NCI-H2107 (cell line): ENCODE measurements at regions not wholly inside any gene's neighbourhood (a gene's known extent, or its start where the extent isn't known, plus 50 kb on each side); places are given as distances from the start of the nearest gene placed in this dataset.

Source experiments
- DNase-seq: peaks from one replicate; lab custom pipeline; 2025; lab: John Stamatoyannopoulos, UW

DNA sequence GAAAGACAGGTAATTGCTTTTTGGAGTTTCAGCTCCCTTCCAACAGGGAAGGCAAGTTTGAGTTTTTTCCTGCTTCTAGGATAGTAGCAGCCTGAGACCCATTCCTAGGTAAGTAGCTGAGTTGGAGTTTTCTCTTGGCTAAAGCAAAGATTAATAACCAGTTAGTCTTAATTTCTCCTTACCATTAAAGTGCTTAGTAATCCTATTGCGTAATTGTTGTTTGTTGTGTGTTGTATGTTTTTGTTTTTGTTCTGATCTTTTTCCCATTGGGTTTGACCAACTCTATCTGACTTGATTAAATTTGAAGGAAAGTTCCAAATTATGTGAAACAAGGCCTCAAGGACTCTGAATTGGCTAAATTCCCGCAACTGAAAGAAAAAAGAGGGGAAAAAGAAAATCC lies 83.5 kb downstream of the TBX22 start:
- no peak for DNase-seq

DNA sequence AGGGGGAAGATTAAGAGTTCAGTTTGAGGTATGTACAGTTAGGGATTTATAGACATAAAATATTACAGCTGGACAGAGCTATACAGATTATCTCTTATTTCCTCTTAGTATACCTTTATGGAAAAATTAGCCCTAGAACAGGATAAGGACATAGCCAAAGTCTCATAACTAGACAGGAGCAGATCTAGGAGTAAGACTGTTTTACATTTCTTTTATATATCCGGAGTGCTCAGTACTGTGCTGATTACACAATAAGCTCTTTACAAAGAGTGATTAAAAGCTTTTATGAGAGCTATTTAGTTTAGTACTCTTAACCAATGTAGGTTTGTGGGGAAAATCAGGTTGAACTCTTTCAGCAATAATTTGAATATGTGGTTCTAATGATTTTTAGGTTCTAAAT lies 105.8 kb downstream of the TBX22 start:
- DNase-seq = no peak

DNA sequence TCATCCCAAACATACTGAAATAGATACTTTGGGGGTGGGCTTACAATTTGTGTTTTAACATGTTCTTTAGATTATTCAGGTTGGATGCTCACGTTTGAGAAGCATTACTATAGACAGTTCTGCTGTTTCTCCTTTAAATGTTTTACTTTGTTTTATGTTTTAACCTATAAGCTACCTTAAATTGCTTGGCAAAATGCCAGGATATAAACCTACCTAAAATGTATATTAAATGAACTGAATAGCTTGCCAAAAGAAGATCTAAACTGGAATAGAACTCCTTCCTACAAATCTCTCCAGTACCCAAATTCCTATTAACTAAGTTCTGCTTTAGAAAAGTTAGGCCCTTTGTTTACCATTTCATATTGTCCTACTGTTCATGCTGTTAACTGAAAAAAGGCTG lies 124.4 kb downstream of the TBX22 start:
- DNase-seq = no peak

DNA sequence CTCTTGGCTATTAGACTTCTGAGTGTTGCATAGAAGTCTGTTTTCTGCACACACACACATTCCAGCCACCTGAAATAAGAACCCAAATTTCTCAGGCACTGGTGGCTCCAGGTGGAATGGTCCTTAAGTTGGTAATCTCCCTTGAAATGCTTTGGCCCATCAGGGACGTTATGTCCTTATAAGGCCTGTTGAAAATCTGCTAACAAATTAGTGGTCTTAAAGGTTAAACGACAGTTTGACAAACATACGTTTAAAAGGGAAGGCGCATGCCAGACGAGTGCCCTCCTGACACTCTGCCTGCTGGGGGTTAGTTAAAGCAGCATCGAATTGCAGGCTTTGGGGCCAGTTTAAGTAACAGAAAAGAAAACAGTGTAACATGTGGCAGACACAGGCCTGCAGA lies 125.0 kb downstream of the TBX22 start:
- DNase-seq = no peak

DNA sequence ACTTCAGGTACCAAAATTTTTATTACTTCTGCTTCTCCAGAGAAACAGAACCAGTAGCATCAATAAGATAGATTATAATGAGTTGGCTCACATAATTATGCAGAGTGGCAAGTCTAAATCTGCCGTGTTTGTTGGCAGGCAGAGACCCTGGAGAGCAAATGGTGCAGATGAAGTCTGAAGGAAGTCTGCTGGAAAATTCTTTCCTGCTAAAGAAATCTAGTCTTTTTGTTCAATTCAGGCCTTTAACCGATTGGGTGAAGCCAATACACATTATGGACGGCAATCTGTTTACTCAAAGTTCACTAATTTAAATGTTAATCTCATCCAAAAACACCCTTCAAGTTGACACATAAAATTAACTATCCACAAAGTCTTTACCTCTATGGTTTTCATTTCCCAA lies 156.0 kb downstream of the TBX22 start:
- no peak for DNase-seq

DNA sequence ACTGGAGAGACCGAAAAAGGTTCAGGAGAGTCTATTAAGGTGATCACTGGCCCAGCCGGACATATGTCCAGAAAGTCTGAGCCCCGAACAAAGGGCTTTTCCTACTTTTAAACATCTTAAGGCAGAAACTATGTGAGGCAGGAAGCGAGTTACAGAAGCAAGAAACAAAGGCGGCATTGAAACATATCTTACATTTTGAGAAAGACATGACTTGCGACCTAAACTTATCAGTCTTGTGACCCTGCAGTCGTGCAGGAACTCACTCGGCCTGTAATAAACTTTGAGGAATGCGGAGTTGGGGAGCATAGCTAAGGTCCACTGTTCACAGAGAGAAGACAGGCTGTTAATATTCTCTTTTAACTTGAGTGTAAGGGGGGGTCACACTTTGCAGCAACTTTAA lies 158.7 kb downstream of the TBX22 start:
- DNase-seq = no peak

DNA sequence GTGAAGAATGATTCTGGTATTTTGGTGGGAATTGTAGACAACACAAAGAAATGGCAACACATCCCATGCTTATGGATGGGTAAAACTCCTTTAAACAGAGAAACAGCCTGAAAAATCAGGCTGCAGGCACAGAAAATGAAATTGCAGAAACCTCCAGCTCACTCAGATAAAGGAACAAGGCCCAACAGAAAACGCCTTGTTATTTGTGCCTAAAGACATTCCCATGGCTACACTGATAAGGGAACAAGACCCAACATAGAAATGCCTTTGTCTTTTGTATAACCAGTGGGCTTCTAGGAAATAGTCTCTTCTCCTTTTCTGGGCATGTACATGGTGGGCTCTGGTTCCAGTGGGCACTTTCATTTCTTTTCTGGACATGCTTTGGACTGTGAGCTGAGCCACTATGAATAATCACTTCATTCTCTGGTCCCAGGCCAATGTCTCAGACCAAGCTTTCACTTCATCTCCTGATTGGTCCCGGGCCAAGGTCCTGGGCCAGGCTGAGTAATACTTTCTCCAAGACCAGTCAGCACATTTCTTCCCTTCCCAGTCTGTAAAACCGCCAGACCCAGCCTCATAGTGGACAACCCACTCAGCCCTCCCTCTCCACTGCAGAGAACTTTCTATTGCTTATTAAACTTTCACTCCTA lies 160.5 kb downstream of the TBX22 start:
- DNase-seq = no peak

DNA sequence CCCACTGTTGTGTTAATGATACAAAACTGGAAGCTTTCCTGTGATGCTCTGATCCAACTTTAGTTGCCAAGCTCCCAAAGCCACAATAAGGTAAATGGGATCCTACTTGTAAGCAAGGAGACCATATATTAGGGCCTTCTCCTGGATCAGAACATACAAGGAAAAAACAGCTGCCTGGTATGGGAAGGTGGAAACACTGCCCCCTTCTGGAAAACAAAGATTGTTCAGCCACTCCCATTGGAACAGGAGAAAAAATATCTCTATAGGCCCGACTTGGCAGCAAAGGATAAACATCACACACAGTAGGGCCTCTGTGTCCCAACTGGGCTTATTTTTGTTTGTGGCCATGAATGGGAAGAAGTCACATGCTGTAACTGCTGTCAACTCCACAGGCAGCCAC lies 166.5 kb downstream of the TBX22 start:
- DNase-seq = no peak

DNA sequence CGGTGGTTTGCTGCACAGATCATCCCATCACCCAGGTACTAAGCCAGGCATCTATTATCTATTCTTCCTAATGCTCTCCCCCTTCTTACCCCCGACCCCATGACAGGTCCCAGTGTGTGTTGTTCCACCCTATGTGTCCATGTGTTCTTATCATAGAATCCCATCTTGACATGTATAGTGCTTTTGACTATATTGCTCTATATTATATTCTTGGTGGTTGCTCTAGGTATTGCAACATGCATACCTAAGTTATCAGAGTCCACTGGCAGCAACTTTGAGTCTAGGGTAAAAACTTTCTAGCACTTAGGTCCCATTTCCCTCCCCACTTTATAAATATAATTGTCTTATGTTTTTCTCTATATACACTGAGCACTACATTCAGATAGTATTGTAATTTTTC lies 170.3 kb downstream of the TBX22 start:
- DNase-seq = no peak

DNA sequence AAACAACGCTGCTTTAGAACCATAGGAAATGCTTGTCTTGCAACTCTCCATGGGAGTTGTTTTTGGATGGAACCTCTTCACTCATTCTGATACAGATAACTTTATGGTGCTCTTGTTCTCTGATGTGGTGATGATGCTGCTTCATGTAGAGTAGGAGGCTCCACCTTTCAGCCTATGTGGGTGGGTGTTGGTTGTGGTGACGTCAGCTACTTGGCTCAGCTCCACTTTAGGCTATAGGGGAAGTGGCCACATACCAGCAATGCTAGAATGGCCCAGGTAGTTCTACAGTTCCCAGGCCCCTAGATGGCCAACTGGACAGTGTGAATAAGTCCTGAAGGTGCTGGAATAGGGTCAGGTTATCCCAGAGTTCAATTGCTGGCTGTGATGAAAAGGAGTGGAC lies 192.1 kb downstream of the TBX22 start:
- no peak for DNase-seq

DNA sequence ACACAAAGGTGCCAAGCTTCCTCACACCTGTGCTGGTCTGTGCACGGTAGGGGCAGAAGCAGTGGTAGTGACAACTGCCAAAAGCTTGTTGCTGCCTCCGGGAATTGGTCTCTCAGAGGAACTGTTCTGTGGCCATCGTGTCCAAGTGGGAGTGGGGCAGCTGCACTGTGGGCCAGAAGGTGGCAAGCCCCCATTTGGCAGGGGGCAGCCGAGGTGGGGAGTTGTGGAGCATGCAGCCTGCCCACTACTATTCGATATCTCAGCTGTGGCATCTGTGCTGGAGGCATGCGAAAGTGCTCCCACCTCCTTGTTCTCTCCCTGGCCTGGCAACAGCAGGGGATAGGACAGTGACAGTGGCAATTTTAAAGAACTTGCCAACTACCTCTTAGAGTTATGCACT lies 192.8 kb downstream of the TBX22 start:
- DNase-seq = no peak

DNA sequence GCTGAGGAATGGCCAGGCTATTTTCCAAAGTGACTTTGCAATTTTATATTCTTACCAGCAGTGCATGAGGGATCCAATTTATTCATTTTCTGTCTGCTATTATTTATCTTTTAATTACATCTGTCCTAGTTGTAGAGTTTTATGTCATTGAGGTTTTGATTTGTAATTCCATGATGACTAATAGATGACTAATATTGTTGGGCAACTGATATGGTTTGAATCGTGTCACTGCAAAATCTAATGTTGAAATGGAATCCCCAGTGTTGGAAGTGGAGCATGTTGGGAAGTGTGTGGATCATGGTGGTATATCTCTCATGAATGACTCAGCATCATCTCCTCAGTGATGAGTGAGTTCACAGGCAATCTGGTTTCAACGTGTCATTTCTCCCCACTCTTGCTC lies 201.5 kb downstream of the TBX22 start:
- no peak for DNase-seq

DNA sequence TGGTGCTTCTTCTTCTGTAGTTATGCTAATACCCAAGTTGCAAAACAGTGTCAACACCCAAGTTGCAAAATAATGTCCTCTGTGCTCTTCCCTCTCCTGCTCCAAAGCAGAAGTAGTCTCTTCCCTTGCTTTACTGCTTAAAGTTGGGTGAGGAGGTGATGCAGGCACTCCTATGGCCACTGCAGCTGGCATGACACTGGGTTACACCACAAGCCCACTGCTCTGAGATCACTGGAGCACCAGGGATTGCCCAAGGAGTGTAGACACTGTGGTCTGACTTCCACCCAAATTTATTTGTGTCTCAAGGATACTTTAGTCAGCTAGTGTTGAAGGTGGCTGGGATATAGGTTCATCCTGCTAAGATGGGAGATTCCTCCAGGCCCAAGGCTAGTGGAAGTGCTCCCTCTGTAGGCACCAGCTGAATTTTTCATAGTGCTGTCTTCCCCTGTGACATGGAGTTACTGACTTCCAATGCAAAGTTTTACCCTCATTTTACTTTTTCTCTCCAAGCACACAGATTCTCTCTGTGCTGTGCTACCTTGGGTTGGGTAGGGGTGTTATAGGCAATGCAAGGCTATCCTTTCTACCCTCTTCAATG lies 196.2 kb upstream of the TENT5D start:
- DNase-seq = no peak

DNA sequence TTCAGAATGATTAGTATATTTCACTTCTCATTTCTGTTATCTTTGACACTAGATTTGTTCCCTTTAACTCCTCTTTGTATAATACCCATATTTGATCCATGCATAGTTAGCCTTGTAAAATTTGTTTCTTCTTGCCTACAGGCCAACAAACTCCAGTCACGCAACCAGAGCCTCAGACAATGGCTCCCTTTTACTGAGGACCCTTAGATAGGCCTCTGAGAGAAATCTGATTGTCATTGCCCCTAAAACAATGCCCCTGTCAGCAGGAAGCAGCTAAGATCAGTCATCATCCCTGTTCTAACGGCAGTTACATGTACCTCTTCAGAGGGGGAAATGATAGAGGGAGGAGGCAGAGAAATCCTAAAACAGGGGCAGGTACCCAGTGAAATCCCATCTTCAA lies 190.6 kb upstream of the TENT5D start:
- DNase-seq = no peak

DNA sequence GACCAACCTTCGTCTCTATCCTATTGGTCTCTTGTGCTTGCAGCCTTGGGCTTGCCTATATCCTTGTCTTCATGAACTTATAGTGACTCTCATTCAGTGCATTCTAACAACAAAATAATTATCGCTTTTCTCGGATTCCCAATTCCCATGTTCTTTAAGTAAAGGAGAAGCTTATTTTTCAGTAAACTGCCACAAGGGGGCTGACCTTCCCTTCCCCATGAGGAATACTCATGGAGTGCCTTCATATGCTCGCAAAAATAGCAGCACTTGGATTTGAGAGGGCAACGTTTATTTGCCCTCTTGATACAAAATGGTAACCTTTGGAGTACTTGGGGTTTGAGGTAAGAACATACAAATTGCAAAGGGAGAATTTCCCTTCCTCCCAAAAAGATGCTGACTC lies 183.2 kb upstream of the TENT5D start:
- DNase-seq = no peak

DNA sequence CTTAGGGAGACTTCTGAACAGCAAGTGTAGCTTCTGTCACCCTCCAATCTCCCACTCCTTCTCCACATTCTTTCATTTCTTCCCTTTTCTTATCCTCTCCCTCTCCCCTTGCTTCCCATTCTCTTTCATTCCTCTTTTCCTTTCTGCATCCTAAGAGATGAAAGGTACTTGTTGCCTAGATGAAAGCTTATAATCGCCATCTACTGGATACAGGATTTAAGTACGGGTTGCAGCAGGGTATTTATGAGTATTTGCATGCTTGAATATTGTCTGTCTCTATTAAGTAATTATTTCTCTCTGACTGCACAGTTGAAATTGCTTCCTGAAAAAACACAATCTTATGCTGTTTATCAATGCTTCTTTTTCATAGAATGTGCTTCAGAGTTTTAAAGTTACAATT lies 174.0 kb upstream of the TENT5D start:
- no peak for DNase-seq

DNA sequence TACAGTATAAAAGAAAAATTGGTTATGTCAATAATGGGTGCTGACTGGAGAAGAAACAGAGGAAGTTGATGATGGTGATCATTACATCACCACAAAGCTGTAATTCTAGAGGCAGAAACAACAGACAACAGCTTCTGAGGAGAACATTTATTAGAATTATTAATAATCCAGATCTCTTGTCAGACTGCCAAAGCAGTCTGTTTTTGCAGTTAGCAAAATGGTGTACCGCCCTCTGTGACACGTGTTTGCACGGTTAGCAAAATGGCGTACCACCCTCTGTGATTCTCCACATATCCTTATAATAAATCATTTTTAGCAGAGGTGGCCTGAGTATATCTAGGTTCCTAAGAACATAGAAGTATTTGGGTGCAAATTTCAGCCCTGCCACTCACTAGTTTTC lies 154.0 kb upstream of the TENT5D start:
- DNase-seq = no peak

DNA sequence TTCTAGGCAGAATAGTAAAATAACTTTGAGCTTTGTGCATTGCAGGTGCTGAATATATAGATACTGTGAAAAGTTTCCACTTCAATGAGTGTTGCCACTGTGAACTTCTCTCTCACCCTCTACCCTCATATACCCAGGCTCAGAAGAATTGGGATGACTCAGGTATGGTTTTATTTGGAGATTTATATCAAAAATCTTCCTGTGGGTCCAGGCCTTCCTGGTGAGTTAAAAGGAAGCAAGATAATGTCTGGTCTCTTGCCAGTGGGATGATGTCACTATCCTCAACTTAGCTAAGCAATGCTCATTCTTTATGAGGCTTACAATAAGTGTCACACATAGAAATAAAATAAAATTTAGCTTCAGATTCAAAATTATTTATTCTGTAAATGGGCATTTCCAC lies 153.3 kb upstream of the TENT5D start:
- no peak for DNase-seq

DNA sequence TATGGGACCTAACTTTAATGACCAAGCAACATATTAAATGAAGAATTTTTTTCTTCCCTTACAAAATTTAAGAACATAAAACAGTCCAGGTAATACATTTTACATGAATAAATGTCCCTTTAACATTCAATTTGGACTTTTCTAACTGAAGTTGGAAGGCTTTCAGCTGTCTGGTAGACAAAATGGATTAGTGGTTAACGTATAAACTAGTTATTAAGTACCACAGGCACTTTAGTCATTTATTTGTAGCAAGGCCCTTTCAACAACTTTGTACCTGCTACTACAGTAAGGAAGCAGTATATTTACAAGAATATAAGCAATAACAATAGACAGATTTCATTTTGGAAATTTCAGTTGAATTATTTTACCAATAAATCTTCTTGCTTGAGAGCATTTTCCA lies 152.5 kb upstream of the TENT5D start:
- DNase-seq = no peak

DNA sequence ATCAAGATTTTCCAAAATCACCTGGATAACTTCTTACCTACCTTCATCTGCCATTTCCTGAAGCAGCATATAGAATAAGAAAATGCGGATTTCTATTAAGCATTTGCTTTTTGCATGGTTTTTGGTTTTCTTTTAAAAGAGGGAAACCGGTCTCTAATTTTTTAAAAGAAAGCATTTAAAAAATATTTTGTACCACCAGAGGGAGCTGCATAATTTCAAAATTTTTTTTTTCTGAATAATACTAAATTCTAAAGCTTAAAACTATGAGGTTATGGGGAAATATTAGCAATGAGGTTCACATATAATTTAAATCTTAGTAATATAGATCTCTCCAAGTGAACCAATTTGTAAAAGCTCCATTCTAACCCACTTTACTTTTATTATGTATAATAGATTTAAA lies 137.7 kb upstream of the TENT5D start:
- no peak for DNase-seq

DNA sequence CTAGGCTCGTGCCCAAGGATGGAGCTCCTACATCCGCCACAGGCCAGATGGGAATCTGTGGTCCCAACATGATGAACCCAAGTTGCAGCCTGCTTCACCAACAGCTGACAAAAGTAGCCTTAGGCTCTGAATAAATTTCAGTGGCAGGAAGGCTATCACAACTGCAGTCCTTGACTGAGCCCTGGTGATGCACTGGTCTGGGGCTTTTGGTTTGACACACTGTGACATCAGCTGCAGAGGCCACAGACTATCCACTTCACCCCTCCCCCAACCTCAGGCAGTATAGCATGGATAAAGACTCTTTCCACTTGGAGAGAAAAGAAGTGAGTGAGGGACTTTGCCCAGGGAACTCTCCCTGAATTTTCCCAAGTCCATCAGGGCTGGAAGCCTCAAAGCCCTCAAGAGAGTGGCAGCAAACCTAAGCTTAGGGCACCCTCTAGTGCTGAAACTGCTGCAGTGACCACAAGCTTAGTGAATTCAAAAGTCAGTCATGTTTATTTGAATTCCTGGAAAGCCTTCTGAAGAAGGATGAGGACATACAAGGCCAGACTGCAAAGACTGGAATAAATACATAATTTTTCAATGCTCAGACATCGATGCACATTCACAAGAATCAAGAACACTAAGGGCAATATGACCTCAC lies 135.0 kb upstream of the TENT5D start:
- no peak for DNase-seq

DNA sequence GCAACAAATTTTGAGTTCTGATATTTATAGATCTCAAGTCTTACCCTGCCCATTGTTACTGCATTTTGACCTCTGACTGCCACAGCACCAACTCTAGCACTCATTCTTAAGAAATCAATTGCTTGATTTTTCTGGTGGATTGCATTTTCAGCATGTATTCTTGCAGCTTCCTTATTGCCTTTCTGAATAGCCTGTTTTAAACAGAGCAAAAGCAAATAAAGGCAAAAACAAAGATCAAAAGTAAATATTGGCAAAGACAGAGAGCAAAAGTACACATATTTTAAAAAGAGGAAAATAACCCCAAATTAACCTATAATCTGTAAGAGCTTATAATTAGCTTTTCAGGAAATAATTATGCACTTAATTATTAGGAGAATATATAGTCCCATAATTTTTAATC lies 129.4 kb upstream of the TENT5D start:
- DNase-seq = no peak

DNA sequence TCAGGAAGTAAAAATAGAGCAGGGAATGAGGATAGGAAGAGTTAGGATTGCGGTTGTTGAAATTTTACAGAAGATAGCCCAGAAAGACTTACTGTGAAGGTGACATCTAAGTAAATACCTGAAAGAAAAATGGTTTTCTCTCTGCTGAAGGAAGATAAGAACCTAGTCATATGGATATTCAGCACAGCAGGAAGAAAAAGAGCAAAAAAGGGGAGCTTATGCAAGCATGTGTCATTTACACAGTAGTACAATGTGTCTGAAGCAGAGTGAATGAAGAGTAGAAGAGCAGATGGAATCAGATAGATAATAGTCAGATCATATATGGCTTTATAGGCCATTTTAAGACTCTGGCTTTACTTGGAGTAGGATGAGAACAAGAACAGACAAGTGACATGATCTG lies 126.9 kb upstream of the TENT5D start:
- no peak for DNase-seq

DNA sequence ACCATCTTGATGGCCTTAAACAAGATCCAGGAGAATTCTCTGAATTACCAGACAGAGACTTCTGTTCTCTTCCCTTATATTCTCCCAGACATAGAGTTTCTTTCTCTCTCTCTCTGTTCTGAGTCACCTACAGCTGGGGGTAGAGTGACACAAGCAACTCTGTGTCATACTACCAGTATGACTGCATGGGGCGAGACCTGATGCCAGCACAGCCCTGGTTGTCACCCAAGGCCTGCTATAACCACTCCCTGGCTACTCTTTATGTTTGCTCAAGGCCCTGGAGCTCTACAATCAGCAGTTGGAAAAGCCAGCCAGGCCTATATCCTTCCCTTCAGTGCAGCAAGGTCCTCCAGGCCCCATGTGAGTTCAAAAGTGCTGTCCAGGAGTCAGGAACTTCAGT lies 114.2 kb upstream of the TENT5D start:
- no peak for DNase-seq
